Stimulated activated CD8-positive, alpha-beta memory T cell treated with anti-CD3 and anti-CD28 coated beads, Interleukin-4, amount 100 ng/mL, for 24 hours (primary cell): ENCODE measurements at regions not wholly inside any gene's neighbourhood (a gene's known extent, or its start where the extent isn't known, plus 50 kb on each side); places are given as distances from the start of the nearest gene placed in this dataset.
"Not testable (repeated sequence)": the region's sequence is repeated elsewhere in the genome, so short reads cannot be mapped to it uniquely, and the experiment has no call there.

ENCODE experiments used
- DNase-seq: peaks from one replicate; pipeline ENCODE4 v3.0.0-alpha.2; 2020; ENCODE audit warnings: low read depth

DNA sequence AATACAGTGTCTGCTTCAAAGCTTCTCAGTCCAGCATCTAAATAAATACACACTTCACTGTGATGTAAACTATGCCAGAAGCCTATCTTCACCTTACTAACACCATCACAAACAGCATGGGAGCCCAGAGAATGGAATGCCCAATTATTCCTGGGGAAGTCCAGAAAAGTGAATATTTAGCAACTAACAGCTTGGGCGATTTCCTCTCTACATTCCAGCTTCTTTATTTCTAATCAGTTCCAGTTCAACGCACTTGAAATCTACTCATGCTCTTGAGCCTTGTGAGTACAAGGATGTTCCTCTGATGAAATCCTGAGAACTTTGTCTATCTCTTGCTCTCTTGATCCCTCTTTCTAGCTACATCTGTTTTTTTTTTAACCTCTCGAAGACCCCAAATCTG is 100.4 kb upstream of the C9orf72 start:
- no peak for DNase-seq

DNA sequence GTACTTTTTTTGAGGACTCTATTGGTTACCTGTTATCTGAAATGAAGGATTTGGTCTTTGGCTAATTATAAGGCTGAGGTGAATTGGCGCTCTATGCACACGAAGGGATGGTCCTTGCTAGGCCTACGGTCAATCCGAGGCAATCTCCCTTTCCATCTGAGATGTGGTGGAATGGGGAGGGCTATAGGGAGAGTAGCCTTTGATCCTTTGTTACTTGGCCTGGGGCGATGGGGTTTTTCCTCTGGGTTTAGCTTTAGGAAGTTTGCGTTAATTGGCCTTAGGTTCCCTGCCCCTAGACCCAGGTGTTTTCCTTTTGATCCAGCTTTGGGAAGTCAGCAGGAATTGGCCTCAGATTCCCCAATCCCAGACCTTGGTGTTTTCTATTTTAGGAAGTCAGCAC is 102.1 kb upstream of the C9orf72 start:
- no peak for DNase-seq

DNA sequence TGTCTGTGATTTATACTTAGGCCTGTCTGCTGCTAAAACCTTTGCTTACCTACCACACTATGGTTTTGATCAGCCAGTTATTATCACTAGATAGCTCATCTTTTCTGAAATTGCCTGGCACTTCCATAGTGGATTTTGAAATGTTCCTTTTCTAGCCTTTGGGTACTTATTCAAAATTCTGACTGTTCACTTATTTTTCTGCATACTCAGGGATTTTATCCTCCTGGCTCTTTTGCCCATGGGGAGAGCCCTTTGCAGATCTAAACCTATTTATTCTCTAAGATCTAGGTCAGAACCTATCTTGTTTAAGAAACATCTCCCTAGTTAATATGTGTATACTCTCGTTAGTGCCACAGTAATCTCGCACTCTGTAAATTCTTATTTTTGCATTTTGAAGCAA is 103.5 kb upstream of the C9orf72 start:
- no peak for DNase-seq

DNA sequence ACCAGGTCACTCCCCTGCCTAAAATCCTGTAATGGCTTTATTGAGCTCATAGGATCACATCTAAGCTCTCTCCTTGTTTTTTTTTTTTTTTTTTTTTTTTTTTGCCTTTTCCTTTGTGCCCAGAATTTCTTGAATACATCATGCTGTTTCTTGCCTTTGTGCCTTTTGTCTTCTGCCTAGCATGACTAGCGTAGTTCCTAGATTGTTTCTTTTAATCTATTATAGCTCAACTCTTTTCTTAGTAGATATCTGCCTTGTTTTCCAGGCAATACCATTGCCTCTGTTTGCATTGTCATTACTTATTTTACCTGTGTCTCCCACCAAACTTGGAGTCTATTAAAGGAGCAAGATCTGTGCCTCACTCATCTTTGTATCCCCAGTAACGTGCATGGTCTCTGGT is 106.1 kb upstream of the C9orf72 start:
- no peak for DNase-seq

DNA sequence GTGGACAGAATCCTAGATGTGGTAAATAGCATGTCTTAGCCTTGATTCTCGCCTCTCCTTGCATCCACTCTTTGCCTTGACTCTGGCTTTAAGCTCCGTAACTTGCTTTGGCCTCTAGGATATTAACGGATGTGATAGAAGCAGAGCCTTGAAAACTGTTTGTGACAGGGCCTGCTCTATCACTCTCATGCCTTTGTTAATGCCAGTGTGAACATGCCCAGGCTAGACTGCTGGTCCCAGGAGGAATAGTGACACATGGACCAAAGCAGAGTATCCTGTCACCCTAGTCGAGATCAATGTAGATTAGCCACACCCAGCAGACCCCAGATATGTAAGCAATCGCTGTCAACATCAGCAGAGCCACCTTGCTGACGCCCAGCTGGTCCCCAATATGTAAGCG is 109.9 kb upstream of the C9orf72 start:
- DNase-seq: no peak

DNA sequence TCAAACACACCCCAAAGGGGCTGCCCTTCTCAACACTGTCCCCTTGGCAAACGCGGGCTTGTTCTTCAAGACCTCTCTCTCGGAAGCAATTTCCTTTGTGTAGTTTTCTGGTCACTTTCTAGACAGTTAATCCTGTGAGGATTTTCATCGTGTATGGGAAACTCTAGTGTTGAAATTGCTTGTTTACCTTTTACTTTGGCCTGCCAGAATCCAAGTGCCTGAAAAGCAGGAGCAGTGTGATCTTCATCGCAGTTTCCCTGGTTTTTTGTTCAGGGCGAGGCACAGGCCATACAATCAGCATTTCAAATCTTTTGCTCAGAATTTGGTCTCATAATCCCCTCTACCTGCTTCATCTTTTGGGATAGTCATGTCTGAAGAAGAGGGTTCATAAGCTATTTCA is 115.7 kb upstream of the C9orf72 start:
- DNase-seq: no peak

DNA sequence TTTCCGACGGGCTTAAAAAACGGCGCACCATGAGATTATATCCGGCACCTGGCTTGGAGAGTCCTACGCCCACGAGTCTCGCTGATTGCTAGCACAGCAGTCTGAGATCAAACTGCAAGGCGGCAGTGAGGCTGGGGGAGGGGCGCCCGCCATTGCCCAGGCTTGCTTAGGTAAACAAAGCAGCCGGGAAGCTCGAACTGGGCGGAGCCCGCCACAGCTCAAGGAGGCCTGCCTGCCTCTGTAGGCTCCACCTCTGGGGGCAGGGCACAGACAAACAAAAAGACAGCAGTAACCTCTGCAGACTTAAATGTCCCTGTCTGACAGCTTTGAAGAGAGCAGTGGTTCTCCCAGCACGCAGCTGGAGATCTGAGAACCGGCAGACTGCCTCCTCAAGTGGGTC is 117.5 kb upstream of the C9orf72 start:
- not testable (repeated sequence) for DNase-seq

DNA sequence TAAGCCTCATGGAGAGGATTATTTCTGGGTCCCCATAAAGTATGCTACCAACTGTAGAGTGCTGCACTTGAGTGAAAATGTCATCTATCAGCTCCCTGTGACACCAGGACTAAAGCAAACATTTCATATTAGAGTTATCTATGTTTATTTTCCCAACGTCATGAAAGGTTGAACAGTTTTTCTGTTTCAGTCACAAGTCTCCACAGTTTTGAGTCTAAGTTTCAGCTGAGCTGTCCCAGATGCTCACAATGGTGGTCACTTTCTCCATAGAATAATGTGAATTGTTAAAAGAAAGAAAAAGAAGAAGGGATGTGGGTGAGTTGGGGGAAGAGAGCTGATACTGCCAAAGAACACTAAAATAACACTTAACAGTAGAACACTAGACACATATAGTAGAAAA is 126.3 kb upstream of the C9orf72 start:
- no peak for DNase-seq

DNA sequence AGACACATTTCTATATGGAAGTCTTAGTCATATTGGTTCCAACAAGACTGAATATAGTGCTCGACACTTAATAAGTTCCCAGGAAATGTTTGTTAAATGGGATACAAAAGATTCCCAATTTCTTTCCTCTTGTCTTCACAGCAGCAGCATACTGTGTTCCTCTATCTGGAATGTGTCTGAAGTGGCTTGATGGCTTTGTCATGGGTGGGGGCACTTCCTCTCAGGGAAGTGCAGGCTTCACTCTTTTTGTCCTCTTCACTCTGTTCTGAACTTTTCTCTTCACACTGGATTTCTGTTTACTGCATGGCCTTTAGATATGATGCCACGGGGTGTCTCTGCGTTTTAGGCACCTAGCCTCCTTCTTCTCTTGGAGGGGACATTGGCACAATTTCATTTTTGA is 127.7 kb upstream of the C9orf72 start:
- DNase-seq: no peak

DNA sequence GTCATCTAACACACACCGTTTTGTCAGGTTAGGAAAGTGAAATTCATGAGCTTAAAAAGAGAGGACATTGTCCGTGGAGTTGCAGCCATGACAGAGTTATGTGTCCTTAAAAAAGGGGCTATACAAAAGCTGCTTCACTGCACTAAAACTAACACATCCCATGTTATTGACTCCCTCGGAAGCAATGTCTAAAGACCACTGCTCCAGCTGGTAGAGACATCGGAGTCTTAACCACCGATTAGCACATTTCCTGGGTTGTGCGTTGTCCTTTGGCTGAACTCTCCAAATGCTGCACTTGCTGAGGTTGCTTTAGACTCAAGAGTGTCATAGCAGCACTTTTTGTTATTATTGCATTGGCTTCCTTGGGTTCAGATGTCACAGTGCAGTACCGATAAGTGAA is 128.3 kb upstream of the C9orf72 start:
- DNase-seq: no peak

DNA sequence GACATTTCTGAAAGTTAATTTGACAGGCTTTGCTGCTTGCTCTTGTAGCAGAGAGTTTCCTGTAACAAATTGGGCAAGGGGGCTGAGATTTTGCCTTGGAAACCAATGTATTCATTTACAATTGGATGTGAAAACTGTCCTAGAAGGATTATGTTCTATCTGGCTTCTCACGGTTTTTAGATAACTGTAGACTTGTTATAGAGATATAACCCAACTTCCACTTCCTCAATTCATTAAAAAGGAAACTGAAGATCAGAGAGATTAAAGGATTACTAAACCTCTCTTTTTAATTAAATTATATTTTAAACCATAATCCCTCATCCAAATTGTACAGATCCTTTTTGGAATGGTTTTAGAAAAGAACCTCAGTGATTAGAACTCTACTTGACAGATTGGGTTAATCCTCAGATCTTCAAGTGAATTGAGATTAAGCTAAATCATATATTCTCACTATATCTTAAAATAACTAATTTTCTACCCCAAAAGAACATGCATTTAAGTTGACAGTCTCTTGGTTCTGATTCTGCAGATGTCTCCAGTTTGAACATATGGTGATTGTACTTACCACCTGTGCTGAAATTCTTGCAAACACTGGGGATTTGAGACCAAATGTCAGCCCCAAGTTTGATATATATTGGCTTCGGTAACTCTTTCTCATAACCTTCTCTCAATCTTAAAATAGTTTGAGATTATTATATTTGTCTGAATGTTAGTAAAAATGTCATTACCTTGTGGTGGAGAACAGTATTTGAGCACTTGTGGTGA is 130.1 kb upstream of the C9orf72 start:
- no peak for DNase-seq

DNA sequence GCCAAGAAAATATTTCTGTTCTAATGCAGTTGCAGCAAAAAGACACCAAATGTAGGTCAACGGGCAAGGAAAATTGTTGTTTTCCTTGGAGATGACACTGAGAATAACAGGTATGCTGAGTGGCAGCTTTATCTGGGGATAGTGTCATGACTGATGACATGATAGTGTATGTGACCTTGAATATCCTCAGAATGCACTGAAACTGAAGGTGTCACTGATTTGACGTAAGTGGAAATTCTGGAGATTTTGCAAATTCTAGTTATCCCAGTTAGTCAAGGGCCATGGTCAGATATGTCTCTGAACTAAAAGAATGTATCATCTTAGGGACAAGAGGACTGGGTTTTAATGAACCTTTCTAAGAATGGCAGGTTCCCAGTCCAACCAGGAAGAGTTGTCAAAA is 138.0 kb upstream of the C9orf72 start:
- no peak for DNase-seq

DNA sequence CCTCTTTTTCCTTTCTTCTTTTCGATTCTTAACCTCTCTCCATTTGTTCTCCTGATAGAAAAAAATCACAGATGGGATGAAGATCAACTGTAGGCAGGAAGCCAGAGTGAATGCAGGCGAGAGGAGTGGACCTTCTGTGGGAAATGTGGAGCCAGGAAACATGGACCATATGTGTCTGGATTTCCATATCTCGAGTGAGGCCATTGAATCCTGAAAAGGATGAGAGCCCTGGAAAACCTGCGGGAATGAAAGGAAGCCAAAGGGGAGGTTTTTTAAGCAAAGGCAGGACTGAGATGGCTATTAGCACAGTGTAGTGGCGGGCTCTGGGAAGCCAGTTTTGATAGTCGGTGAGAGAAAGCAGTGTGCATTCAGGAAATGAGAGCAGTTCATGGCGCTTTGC is 139.5 kb upstream of the C9orf72 start:
- DNase-seq: no peak

DNA sequence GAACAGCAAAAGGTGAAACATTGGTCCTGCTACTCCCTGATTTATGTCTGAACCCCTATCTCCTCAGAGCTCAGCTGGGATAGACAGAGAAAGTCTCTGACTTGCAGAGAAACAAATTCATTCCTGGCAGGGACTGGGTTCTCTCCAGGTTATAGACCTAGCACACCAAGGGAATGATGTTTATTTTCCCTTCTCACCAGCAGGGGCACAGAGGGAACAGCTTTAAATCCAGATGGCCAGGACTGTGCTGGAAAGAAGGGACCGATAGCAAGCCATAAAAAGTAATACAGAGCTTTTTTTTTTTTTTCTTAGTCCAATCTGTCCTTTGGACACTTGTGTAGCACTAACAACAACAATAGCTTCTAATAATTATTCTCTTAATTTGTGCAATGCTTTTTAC is 141.1 kb upstream of the C9orf72 start:
- DNase-seq: no peak

DNA sequence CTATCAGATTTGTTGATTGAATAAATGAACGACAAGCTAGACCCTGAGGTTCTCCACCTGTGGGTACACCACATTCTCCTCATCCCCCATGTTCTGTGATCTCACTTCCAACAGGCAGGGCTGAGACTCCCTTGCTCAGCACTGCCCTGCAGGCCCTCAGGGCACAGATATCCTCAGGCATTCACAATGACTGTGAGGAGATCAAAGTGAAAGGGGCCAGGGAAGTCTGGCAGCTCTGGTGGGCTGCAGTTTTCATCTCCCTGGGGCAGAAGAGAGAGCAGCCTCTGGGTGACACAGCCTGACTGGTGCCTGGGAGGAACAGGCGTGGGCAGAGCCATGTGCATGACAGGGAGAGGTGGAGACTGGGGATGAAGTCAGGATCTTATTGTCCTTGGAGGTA is 142.4 kb upstream of the C9orf72 start:
- no peak for DNase-seq

DNA sequence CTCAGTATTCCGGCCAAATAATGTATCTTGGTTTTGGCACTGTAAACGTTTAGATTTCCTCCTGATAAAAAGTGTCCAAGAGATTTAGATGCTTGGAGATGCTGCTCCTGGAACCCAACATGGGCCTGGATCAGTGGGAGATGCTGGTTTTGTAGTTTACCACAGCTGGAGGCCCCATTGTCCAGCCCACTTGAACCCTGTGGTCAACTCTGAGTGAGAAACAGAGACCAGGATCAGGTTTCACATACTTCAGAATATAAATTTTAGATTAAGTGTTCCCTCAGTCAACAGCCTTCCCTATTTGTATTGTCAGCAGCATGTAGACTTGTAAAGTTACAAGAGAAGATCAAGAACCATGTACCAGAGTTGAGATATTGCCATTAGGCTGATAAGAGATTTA is 144.7 kb upstream of the C9orf72 start:
- no peak for DNase-seq

DNA sequence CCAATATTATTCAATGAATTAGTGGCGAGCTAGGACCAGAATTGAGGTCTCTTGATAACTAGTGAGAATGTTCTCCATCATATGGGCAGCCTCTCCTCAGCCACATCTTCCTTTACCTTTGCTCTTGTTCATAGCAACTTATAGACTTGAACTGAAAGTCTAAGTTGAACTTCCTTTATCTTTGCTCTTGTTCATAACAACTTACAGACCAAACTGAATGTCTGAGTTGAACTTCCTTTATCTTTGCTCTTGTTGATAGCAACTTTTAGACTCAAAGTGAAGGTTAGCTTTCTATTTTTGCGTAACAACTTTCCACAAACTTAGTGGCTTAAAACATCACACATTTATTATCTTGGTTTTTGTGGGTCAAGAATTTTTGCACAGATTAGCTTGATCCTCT is 146.4 kb upstream of the C9orf72 start:
- DNase-seq: no peak

DNA sequence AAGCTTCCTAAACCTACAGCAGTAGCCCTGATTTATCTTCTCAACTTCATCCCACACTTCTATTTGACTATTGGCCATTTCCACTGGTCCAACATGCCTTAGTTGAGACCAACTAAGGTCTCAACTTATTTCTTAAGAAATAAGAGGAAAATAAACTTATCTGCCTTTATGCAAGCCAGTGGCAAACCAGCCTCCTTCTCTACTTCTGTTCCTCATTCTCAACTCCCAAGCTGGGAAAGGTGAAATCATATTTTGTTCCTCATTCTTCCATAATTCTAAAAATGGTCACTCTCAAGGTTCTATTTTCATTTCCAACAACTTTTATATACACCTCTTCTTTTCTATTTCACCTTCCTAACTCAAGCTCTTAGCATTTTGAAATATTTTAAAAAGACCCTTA is 149.6 kb upstream of the C9orf72 start:
- DNase-seq: no peak

DNA sequence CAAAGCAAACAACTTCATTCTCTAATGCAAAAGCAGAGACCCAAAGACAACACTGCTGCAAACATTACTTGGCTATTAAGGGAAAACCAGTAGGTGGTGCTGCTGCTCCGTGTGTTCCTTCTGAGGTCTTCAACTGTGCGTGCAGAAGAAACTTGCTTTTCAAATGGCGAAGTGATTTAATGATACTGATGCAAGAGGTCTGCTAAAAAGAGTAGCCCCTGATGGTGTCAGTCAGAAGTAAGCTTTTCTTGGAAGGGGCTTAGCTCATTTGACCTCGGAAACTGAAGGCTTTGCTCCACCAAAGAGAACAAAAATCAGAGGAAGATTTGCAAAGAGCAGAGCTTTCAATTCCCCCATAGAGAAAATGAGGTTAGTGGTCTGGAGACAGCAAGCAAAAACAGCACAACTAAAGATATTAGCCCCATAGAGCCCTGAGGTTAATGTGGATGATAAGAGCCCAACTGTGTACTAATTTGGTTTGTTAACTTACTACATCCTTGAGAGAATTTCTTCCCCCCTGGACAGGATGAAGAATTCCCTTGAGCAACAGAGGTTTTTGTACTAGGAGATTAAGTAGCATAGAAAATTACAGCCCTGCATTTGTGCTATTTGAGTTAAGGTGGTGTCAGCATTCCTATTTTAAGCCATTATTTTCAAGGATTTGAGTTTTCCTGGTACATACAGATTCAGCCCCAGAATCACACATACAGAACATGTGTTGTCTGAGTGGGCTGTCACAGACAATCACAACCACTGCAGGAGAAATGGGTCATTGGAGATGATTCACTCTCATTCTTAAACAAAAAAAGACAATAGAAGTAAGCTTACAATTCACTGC is 153.2 kb upstream of the C9orf72 start:
- peak; percentile 4 for DNase-seq

DNA sequence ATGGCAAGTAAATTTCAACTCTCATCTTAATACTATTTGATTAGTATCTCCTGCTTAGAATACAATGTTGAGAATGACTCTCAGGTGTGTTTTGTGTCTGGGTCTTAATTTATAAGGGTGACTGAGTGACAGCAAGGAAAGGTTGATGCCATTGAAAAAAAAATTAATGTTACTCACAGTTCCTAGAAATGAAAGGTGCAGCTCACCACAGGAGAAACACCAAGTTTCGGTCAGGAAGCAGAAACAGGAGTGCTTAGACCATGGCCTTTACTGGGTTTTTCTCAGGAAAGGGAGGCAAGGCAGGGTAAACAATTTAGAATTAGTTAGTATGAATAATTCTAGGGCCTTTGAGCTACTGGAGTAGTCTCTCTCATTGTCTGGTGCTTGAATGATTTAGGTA is 159.2 kb upstream of the C9orf72 start:
- DNase-seq: no peak

DNA sequence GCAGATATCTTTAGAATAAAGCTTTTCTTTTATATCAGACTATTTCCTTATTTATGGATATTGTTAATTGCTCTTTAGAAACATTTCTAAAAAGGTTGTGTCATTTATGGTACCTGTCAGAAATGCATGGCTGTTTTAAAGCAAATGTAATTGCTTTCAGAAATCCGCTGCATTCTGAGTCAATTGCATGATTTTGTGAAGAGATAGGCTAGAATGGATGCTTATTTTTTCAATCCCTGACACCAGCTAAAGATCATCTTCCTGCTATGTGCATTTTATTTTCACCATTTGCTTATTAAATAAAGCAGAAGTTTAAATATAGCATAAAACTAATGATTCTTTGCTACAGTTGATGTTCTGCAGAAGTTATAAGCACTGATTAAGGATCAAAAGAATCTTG is 170.2 kb upstream of the C9orf72 start:
- no peak for DNase-seq

DNA sequence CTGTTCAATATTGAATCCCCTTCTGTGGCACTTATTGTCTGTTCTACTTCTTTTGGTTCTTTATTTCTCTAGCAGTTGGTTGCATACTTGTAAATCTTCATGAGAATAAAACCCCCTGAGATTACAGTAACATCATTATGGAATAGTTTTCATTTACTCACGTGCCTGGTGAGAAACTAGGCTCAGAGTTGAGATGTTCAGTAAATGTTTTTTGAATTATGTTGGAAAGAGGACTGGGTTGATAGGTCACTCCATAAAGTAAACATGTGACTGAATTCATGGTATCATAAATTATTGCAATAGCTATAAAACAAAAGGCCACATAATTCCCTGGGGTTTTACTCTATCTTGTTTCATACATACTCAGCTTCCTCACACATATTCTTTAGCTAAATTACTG is 174.2 kb upstream of the C9orf72 start:
- DNase-seq: no peak

DNA sequence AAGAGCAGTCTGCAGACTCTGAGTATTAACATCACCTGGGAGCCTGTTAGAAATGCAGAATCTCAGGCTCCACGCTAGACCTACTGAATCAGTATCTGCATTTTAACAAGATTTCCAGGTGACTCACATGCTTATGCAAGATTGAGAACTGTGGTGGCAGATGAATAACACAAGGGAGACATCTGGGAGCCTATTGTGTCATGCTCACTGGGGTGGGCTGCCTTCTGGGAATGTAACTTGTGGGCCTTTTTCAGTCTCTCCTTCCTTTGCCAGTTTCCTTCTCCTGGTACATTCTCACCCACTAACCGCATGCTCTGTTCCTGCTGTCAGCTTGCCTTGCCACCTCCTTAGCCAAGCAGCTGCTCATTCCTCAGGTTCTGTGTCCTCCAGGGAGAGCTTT is 176.6 kb upstream of the C9orf72 start:
- DNase-seq: no peak

DNA sequence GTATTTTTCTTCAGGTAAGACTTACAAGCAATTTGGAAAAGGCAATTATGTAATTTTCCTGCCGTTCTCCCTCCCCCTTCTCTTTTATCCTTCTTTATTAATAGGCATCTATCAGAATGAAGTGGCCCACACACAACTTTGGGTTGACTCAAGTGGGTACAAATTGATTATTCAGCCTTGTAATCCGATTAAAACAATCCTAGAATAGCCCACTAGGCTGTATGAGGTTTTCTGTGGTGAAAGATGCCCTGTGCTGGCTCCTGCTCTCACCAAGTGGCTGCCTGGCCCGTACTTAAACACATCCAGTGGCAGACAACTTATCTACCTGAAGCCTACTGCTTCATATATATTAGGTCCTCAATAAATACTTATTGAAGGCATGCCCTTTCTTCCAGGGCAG is 177.3 kb upstream of the C9orf72 start:
- no peak for DNase-seq
